Gastrocnemius medialis (tissue), 4 donors: ENCODE measurements at regions not wholly inside any gene's neighbourhood (a gene's known extent, or its start where the extent isn't known, plus 50 kb on each side); places are given as distances from the start of the nearest gene placed in this dataset.

ENCODE experiments used
- ATAC-seq, 2 donors: fragments of 150-250 bp; one replicate each; pipeline ENCODE4 v1.9.1; 2016
- DNase-seq, 2 donors: peaks; one replicate each; pipeline ENCODE4 v3.0.0-alpha.2; 2019
- H3K27ac ChIP-seq, 4 donors: fragments of 200-600 bp; sonication (generic); 1 replicate in 1 of 4; 2 replicates in 3 of 4; pipeline ENCODE4 v1.5.1; 2016 to 2018; ENCODE audit warnings: mild to moderate bottlenecking in 2 of 4, moderate library complexity in 1 of 4
- H3K27me3 ChIP-seq, 3 donors: fragments of 200-600 bp; sonication (generic) in 2 of 3; 1 replicate in 1 of 3; 2 replicates in 2 of 3; pipeline versions ENCODE4 v1.5.1 to v1.6.0; 2016 to 2019; ENCODE audit warnings: mild to moderate bottlenecking in 1 of 3, moderate library complexity in 1 of 3
- H3K36me3 ChIP-seq, 2 donors: fragments of 200-600 bp; sonication (generic) in 1 of 2; one replicate each; pipeline ENCODE4 v1.5.1; 2017 to 2018
- H3K4me1 ChIP-seq, 2 donors: fragments of 200-600 bp; sonication (generic) in 1 of 2; one replicate each; pipeline ENCODE4 v1.5.1; 2016 to 2017; ENCODE audit warnings: mild to moderate bottlenecking in 2 of 2
- H3K4me3 ChIP-seq, 4 donors: fragments of 200-600 bp; sonication (generic) in 3 of 4; 1 replicate in 1 of 4; 2 replicates in 3 of 4; pipeline ENCODE4 v1.5.1; 2016 to 2019; ENCODE audit warnings: mild to moderate bottlenecking in 2 of 4
- H3K9me3 ChIP-seq, 3 donors: fragments of 200-600 bp; sonication (generic) in 2 of 3; 1 replicate in 1 of 3; 2 replicates in 2 of 3; pipeline ENCODE4 v1.5.1; 2016 to 2019
- POLR2A ChIP-seq, 2 donors: fragments of 450-650 bp; IDR thresholded peaks; one replicate each; pipeline ENCODE4 v1.6.1; 2017; ENCODE audit warnings: antibody characterized with exemption in 2 of 2, mild to moderate bottlenecking in 2 of 2, moderate library complexity in 2 of 2
- in situ Hi-C, 4 donors: fragments of 200-750 bp; cut with MboI; loops; one replicate each; pipeline versions ENCODE4 v1.15.0 to v1.8.0; 2017; ENCODE audit warnings: low sequenced_read_pairs in 4 of 4
- intact Hi-C: fragments of 100-400 bp; cut with DNase I; formaldehyde crosslinking; loops from one replicate; pipeline ENCODE4 v1.15.1; 2023; ENCODE audit warnings: low total_unique reads
- TF ChIP-seq, protein P1 (sequence below), 5 experiments: fragments of 450-650 bp in 3 of 5; fragments of 200-600 bp in 2 of 5; sonication (generic) in 2 of 5; IDR thresholded peaks in 4 of 5; conservative IDR thresholded peaks in 1 of 5; 1 replicate in 4 of 5; 2 replicates in 1 of 5; pipeline ENCODE4 v1.5.1; 2016 to 2019; ENCODE audit warnings: antibody characterized with exemption in 5 of 5, mild to moderate bottlenecking in 3 of 5, moderate library complexity in 3 of 5

DNA sequence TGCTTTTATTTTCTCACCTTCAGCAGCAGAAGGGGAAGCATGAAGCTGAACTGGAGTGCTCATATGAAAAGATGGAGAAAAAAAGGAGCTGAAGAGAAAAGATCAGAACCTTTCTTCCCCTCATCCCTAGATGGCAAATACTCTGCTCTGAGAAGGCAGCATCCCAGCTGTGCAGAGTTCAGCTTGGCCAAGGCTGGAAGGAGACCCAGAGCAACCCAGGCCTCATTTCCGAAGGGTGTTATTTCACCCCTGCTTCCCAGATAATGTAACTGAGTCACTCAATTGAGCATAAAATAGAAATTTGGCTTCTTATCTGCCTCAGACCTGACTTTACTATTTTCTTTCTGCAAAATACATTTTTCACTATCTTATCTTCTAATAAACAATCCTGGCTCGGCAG is 489.9 kb upstream of the BRINP1 start:
- Histone ChIP-seq H3K36me3 (no peaks in the 10 kb centered on the region), H3K27me3 (no peaks in the 10 kb centered on the region), H3K9me3 (no peaks in the 10 kb centered on the region), H3K27ac (no peak overlapping the region), H3K4me1 (no peaks in the 10 kb centered on the region), H3K4me3 (no peak overlapping the region)
- intact Hi-C loops (no loop called here), in situ Hi-C loops (loop anchor here in 1 of 4 donors (25.0 kb wide), 1 partner anchor 103 kb away; no protein-coding TSS in a partner anchor)
- DNase-seq = no peak
- TF ChIP-seq, protein P1, sequence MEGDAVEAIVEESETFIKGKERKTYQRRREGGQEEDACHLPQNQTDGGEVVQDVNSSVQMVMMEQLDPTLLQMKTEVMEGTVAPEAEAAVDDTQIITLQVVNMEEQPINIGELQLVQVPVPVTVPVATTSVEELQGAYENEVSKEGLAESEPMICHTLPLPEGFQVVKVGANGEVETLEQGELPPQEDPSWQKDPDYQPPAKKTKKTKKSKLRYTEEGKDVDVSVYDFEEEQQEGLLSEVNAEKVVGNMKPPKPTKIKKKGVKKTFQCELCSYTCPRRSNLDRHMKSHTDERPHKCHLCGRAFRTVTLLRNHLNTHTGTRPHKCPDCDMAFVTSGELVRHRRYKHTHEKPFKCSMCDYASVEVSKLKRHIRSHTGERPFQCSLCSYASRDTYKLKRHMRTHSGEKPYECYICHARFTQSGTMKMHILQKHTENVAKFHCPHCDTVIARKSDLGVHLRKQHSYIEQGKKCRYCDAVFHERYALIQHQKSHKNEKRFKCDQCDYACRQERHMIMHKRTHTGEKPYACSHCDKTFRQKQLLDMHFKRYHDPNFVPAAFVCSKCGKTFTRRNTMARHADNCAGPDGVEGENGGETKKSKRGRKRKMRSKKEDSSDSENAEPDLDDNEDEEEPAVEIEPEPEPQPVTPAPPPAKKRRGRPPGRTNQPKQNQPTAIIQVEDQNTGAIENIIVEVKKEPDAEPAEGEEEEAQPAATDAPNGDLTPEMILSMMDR (IDR thresholded peaks at IDR 0.05 in 4 of 5, conservative IDR thresholded peaks at IDR 0.05 in 1 of 5) = no peak
- no peak for TF ChIP-seq POLR2A (IDR thresholded peaks at IDR 0.05)
- no peak for ATAC-seq

DNA sequence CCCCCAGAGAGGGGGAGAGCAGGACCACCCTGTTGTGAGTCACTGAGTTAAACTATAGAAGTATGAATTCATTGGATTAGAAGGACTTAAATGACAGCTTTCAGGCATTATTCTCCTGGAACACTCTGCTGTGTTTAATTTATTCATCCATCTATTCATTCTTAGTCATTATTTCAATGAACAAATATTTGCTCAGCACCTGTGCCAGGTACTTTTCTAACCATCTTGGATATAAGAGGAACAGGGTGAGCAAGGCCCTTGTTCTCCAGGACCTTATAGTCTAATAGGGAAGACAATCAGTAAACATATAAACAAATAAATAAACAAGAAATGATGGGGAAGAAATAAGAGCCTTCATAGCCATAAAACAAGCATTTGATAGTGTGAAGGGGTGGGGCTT is 483.9 kb upstream of the BRINP1 start:
- no peak overlapping the region for H3K4me3 ChIP-seq
- DNase-seq = no peak
- intact Hi-C loops = no loop called here
- H3K4me1 ChIP-seq = no peaks in the 10 kb centered on the region
- no peak for ATAC-seq
- no peak overlapping the region for H3K27ac ChIP-seq
- H3K9me3 ChIP-seq = no peaks in the 10 kb centered on the region
- in situ Hi-C loops = loop anchor here in 1 of 4 donors (25.0 kb wide), 1 partner anchor 109 kb away; no protein-coding TSS in a partner anchor
- H3K36me3 ChIP-seq = no peaks in the 10 kb centered on the region
- TF ChIP-seq, protein P1 (IDR thresholded peaks at IDR 0.05 in 4 of 5, conservative IDR thresholded peaks at IDR 0.05 in 1 of 5) = no peak
- no peak for TF ChIP-seq POLR2A (IDR thresholded peaks at IDR 0.05)
- no peaks in the 10 kb centered on the region for H3K27me3 ChIP-seq

DNA sequence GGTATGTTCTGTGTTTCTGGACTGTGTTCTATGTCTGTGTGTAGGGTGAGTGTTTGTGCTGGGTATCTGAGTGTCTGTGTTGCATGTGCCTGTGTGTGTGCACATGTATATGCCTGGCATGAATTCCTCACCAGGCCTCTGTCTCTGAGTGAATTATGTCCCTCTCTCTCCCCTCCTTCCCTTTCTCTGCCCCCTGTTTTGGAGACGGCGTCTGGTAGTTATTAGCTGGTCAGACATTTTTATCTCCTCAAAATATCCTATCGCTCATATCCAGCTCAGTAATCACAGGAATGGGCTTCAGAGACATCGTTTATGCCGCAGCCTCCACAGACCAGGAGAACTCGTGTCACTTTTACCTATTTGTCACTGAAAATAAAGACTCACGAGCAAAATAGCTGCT is 483.2 kb upstream of the BRINP1 start:
- H3K9me3 ChIP-seq = no peaks in the 10 kb centered on the region
- in situ Hi-C loops = loop anchor here in 1 of 4 donors (25.0 kb wide), 1 partner anchor 110 kb away; no protein-coding TSS in a partner anchor
- no peak for DNase-seq
- TF ChIP-seq, protein P1 (IDR thresholded peaks at IDR 0.05 in 4 of 5, conservative IDR thresholded peaks at IDR 0.05 in 1 of 5) = no peak
- TF ChIP-seq POLR2A (IDR thresholded peaks at IDR 0.05) = no peak
- H3K27ac ChIP-seq = no peak overlapping the region
- H3K36me3 ChIP-seq = no peaks in the 10 kb centered on the region
- H3K4me3 ChIP-seq = no peak overlapping the region
- no peaks in the 10 kb centered on the region for H3K27me3 ChIP-seq
- intact Hi-C loops = no loop called here
- H3K4me1 ChIP-seq = no peaks in the 10 kb centered on the region
- no peak for ATAC-seq

DNA sequence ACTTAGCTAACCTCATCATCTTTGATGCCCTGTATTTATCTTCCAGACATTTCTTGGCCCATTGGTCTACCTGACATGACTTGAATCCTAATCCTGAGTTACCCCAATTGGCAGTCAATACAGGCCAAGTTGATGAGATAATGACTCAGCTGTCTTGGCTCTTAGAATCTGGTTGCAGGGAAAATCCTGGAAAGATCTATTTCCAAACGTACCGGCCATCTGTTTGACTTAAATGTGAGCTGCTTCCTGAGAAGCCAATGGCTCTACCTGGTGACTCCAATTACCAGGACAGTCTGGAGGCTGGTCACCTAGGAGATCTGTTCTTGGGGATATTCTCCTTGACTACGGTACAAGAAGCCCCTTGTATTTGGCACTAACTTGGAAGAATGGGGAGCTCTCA is 475.2 kb upstream of the BRINP1 start:
- intact Hi-C loops = no loop called here
- ATAC-seq (no peak), DNase-seq (no peak)
- no peak overlapping the region for H3K4me3 ChIP-seq
- no peak overlapping the region for H3K27ac ChIP-seq
- H3K27me3 ChIP-seq = no peaks in the 10 kb centered on the region
- no peaks in the 10 kb centered on the region for H3K36me3 ChIP-seq
- no peaks in the 10 kb centered on the region for H3K4me1 ChIP-seq
- in situ Hi-C loops = no loop called here
- TF ChIP-seq, protein P1 (IDR thresholded peaks at IDR 0.05 in 4 of 5, conservative IDR thresholded peaks at IDR 0.05 in 1 of 5) = no peak
- no peak for TF ChIP-seq POLR2A (IDR thresholded peaks at IDR 0.05)
- no peaks in the 10 kb centered on the region for H3K9me3 ChIP-seq

DNA sequence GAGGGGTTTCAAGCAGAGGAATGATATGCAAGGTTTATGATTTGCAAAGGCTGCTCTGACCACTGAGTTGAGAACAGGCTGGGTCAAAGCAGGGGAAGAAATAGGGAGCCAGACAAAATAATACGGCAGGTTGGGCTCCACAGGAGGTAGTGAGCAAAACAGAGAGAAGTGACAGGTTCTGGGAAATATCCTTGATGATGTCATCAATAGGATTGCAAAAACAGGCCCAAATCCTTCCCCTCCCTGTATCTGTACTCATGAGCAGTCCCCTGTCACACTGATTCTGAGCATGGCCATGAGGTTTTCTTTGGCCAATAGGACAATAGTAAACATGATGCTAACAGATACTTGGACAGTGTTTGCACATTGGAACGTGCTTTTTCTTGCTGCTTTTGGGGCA is 471.8 kb upstream of the BRINP1 start:
- DNase-seq = no peak
- TF ChIP-seq, protein P1 (IDR thresholded peaks at IDR 0.05 in 4 of 5, conservative IDR thresholded peaks at IDR 0.05 in 1 of 5) = no peak
- TF ChIP-seq POLR2A (IDR thresholded peaks at IDR 0.05) = no peak
- intact Hi-C loops = no loop called here
- Histone ChIP-seq H3K36me3 (no peaks in the 10 kb centered on the region), H3K4me3 (no peak overlapping the region), H3K27ac (no peak overlapping the region), H3K27me3 (no peaks in the 10 kb centered on the region), H3K4me1 (no peaks in the 10 kb centered on the region), H3K9me3 (no peaks in the 10 kb centered on the region)
- ATAC-seq = no peak
- in situ Hi-C loops = no loop called here
